Esophagus (tissue), 2 donors: ENCODE measurements at regions not wholly inside any gene's neighbourhood (a gene's known extent, or its start where the extent isn't known, plus 50 kb on each side); places are given as distances from the start of the nearest gene placed in this dataset.

ENCODE experiments used
- H3K27ac ChIP-seq, 2 donors: one replicate each; pipeline ENCODE4 v1.5.1; 2013; ENCODE audit warnings: low read depth in 2 of 2, mild to moderate bottlenecking in 2 of 2, inconsistent platforms in 1 of 2, low read length in 1 of 2, moderate library complexity in 1 of 2
- H3K27me3 ChIP-seq, 2 donors: one replicate each; pipeline ENCODE4 v1.6.1; 2013; ENCODE audit warnings: low read length in 2 of 2, control low read depth in 1 of 2, mild to moderate bottlenecking in 1 of 2; ENCODE audit not compliant: insufficient read depth in 2 of 2, control insufficient read depth in 1 of 2
- H3K36me3 ChIP-seq, 2 donors: one replicate each; pipeline ENCODE4 v1.6.1; 2013; ENCODE audit warnings: low read length in 1 of 2; ENCODE audit not compliant: control insufficient read depth in 2 of 2, insufficient read depth in 2 of 2
- H3K4me1 ChIP-seq, 2 donors: one replicate each; pipeline ENCODE4 v1.6.1; 2013; ENCODE audit warnings: low read length in 1 of 2; ENCODE audit not compliant: control insufficient read depth in 2 of 2, insufficient read depth in 2 of 2
- H3K4me3 ChIP-seq, 2 donors: one replicate each; pipeline ENCODE4 v1.5.1; 2013; ENCODE audit warnings: low read length in 2 of 2, mild to moderate bottlenecking in 2 of 2, low read depth in 1 of 2, moderate library complexity in 1 of 2
- H3K9me3 ChIP-seq, 2 donors: one replicate each; pipeline ENCODE4 v1.6.1; 2013; ENCODE audit warnings: mild to moderate bottlenecking in 2 of 2, low read depth in 1 of 2, low read length in 1 of 2, moderate library complexity in 1 of 2; ENCODE audit not compliant: control insufficient read depth in 2 of 2, insufficient read depth in 1 of 2
- WGBS, 2 donors: extraction: QIAGEN DNeasy Blood & Tissue Kit; methylation state at CpG; one replicate each; pipeline ENCODE4 v1.1.7; 2013; 5-methylcytosine and 5-hydroxymethylcytosine counted together
- donor health status: healthy with polysubstance abuse.
- donor health status: Bipolar disorder and iron deficiency.

DNA sequence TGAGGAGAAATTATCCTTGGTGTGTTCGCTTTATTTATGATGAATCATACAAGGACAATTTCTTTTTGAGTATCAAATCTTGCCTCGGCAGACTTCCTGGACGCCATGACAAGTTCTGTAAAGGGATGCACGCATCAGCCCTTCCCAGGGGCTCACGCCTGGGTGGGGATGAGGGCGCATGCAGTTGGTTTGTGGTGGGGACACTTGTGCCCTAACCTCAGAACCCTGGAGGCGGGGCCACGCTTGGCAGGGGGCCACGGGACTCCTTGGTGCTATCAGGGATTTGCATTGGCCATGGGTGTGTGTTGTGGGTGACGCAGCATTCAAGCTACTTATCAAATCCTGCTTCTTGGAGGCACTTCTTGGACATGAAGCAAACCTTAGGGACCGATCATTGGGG is 143.8 kb upstream of the RTL1 start:
- H3K27ac ChIP-seq = no peak overlapping the region
- WGBS, 2 donors = 77 to 81% methylated on average over 11 of the region's 11 CpGs
- no peaks in the 10 kb centered on the region for H3K27me3 ChIP-seq
- H3K4me1 ChIP-seq = no peaks in the 10 kb centered on the region
- H3K4me3 ChIP-seq = no peak overlapping the region
- no peaks in the 10 kb centered on the region for H3K36me3 ChIP-seq
- H3K9me3 ChIP-seq = no peaks in the 10 kb centered on the region

DNA sequence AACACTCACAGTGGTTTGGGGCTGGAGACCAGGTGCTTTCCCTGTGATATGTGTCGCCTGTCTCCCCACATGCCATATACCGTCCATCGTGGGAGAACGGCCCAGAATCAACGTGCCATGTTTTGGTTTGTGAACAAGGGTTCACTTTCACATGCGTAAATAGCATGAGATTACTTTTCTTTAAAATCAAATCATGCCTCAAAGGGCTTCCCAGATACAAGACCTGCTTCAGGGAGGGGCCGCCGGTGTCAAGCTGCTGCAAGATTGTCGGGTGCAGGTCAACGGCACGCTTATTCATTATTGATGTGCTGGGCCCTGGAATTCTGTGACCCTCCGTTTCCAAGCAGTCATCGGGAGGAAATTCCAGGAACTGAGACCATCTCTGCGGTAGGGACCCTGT is 145.2 kb upstream of the RTL1 start:
- WGBS, 2 donors = 92% methylated on average over 14 of the region's 14 CpGs
- Histone ChIP-seq H3K27ac (no peak overlapping the region), H3K4me1 (no peaks in the 10 kb centered on the region), H3K27me3 (no peaks in the 10 kb centered on the region), H3K9me3 (no peaks in the 10 kb centered on the region), H3K36me3 (no peaks in the 10 kb centered on the region), H3K4me3 (no peak overlapping the region)

DNA sequence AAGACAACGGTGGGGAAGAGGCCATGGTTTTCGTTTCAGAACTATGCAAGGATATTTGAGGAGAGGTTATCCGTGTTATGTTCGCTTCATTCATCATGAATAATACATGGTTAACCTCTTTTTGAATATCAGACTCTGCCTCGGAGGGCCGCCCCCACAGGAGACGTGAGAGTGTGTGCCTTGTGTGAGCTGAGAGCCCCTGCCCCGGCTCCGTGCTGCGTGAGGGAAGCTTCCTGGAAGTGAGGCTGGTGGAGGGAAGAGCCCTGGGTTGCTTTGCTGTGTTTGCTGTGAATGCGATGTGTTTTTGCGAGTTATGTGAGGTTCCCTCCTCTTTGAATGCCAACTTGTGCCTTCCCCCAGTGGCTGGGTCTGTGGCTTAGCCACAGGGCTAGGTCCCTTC is 146.0 kb upstream of the RTL1 start:
- Histone ChIP-seq H3K9me3 (no peaks in the 10 kb centered on the region), H3K4me1 (peaks cover 0 to 1% of the 10 kb centered on the region in 2 donors)
- 90 to 91% methylated on average over 12 of the region's 12 CpGs for WGBS, 2 donors

DNA sequence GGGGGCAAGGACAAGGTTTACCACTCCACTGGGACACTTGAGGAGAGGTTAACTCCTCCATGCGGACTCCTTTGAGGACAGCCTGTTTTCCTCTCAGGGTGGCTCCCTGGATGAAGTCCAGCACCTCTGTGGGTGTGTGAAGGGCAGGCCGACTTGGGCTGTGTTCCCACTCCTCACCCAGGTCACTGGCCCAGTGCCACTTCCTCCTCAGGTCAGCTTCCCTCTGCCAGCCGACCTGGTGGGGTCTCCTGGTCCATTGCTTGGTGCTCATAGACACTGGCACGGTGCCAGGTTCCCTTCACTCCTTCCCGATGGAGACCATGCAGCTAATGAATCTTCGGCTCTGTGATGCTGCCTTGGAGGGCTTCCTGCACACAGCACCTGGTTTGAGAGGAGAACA is 146.4 kb upstream of the RTL1 start:
- H3K36me3 ChIP-seq = no peaks in the 10 kb centered on the region
- peaks cover 0 to 3% of the 10 kb centered on the region in 2 donors for H3K4me1 ChIP-seq
- H3K9me3 ChIP-seq = no peaks in the 10 kb centered on the region
- no peak overlapping the region for H3K27ac ChIP-seq
- 67 to 74% methylated on average over 6 of the region's 6 CpGs for WGBS, 2 donors
- H3K27me3 ChIP-seq = no peaks in the 10 kb centered on the region
- no peak overlapping the region for H3K4me3 ChIP-seq

More for the DNA sequence above, 146.0 kb upstream of the RTL1 start:
- no peaks in the 10 kb centered on the region for H3K27me3 ChIP-seq
- no peak overlapping the region for H3K27ac ChIP-seq
- H3K4me3 ChIP-seq = no peak overlapping the region
- no peaks in the 10 kb centered on the region for H3K36me3 ChIP-seq

DNA sequence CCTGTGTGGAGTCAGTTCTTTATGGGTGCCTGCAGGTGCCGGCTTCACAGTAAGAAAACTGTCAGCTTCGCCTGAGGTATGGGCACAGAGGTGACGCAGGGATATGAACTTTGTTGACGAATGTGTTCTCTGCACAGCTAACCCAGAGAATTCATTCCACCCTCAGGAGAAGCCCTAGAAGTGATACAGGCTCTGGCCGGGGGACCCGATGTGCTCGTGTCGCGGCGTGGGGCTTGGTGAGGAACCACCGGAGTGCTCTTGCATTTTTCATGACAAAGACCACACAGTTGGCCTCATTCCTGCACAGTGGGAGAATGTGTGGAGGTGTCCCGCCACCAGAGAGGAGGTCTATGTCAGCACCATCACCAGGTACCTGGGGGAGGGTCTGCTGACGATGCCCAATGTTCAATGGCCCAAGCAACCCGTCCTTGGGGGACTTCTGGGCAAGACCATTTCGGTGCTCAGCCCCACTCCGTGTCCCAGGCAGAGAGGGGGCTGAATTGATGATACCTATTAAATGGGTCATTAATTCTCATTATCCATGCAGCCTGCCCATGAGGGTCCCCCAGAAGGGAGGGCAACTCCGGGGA is 147.5 kb upstream of the RTL1 start:
- Histone ChIP-seq H3K4me1 (peaks cover 0 to 3% of the 10 kb centered on the region in 2 donors), H3K36me3 (no peaks in the 10 kb centered on the region), H3K9me3 (no peaks in the 10 kb centered on the region), H3K4me3 (no peak overlapping the region), H3K27ac (no peak overlapping the region), H3K27me3 (no peaks in the 10 kb centered on the region)
- WGBS, 2 donors = 90 to 93% methylated on average over 17 of the region's 17 CpGs

DNA sequence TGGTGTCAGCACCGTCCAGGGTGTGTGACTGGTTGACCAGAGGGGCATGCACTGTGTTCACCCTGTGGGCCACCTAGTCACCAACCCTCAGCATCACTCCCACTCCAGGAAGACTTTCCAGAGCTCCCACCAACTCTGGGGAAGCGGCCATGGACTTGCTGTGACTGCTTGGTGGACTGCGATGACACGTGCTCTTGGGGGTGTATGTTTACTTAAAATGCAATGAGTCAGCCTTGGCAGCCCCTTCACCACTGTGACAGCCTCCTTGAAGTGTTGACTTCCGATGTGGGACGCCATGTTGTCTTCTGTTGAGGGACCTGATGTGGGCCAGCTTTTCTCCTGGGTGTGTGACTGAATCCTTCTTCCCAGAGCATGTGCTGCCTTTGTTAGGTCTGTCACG is 151.1 kb upstream of the RTL1 start:
- H3K4me1 ChIP-seq = peaks cover 0 to 3% of the 10 kb centered on the region in 2 donors
- H3K27ac ChIP-seq = no peak overlapping the region
- no peaks in the 10 kb centered on the region for H3K27me3 ChIP-seq
- no peaks in the 10 kb centered on the region for H3K36me3 ChIP-seq
- no peaks in the 10 kb centered on the region for H3K9me3 ChIP-seq
- no peak overlapping the region for H3K4me3 ChIP-seq
- 83 to 85% methylated on average over 7 of the region's 7 CpGs for WGBS, 2 donors

DNA sequence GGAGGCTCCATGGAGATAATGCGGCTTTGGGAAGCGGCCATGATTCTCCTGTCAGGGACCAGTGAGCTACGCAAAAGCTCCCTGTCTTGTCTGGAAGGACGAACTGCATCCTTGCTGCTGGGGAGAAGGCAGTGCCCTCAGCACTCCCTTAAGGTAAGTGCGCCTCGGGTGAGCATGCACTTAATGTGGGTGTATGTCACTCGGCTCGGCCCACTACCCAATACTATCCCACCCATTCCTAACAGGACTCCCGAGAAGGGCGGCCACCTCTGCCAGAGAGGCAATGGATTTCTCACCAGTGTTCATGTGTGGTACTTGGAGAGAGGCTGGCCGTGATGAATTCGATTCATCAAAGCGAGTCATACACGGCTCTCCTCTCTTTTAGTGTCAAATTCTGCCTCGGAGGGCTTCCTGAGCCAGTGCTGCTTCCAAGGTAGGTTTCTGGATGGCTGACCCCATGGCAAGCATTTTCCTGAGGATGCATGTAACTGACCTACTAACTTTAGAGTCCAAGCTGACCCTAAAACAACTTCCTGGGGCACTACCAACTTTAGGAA is 151.7 kb upstream of the RTL1 start:
- Histone ChIP-seq H3K27ac (no peak overlapping the region), H3K4me1 (peaks cover 0 to 3% of the 10 kb centered on the region in 2 donors), H3K9me3 (peaks cover 0 to 2% of the 10 kb centered on the region in 2 donors), H3K4me3 (no peak overlapping the region), H3K36me3 (no peaks in the 10 kb centered on the region), H3K27me3 (no peaks in the 10 kb centered on the region)
- 91 to 93% methylated on average over 15 of the region's 15 CpGs for WGBS, 2 donors

DNA sequence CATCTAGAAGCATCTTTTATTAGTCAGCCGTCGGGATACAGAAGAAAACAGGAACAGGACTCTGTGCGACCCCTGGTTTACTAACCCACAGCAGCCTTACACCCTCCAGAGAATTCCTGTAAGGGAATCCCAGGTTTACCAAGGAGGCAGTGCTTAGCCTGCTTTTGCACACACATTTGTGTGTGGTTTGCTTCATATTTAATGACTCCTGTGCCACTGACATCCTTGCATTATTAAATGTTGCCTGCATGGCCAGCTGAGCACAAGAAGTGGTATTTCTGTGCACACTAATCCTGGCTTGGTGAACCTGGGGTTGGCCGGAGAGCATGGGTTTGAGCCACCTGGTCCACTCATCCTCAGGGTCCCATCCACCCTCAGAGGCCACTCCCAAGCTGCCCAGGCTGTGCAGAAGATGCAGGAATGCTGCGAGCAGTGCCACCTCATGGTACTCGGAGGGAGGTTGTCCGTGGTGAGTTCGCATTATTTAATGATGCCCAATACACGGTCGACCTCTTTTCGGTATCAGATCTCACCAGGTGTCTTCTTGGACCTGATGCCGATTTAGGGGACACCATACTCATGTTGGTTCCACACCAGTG is 152.4 kb upstream of the RTL1 start:
- no peaks in the 10 kb centered on the region for H3K27me3 ChIP-seq
- H3K27ac ChIP-seq = no peak overlapping the region
- H3K4me3 ChIP-seq = no peak overlapping the region
- peaks cover 0 to 3% of the 10 kb centered on the region in 2 donors for H3K9me3 ChIP-seq
- WGBS, 2 donors = 90 to 93% methylated on average over 12 of the region's 12 CpGs
- H3K36me3 ChIP-seq = no peaks in the 10 kb centered on the region
- peaks cover 0 to 3% of the 10 kb centered on the region in 2 donors for H3K4me1 ChIP-seq

DNA sequence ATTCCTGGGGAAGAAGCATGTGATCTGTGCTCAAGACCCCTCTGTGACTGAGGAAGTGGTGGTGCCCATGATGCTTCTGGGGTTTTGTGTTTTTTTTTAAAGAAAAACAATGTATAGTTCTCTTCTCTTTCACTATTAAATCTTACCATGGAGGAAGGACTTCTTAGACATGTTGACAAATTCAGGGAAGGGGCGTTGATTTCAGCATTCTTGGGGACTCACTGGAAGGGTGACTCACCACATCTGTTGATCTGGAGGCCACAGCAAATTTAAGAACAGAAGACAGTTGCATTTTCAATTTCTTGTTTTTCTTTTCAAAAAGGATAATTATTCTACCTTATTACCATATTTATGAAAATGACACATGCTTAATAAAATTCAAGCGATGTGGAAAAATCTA is 152.9 kb upstream of the RTL1 start:
- no peaks in the 10 kb centered on the region for H3K27me3 ChIP-seq
- peaks cover 0 to 3% of the 10 kb centered on the region in 2 donors for H3K9me3 ChIP-seq
- WGBS, 2 donors = 78 to 81% methylated on average over 2 of the region's 2 CpGs
- H3K27ac ChIP-seq = no peak overlapping the region
- no peaks in the 10 kb centered on the region for H3K36me3 ChIP-seq
- H3K4me3 ChIP-seq = no peak overlapping the region
- peaks cover 0 to 3% of the 10 kb centered on the region in 2 donors for H3K4me1 ChIP-seq

DNA sequence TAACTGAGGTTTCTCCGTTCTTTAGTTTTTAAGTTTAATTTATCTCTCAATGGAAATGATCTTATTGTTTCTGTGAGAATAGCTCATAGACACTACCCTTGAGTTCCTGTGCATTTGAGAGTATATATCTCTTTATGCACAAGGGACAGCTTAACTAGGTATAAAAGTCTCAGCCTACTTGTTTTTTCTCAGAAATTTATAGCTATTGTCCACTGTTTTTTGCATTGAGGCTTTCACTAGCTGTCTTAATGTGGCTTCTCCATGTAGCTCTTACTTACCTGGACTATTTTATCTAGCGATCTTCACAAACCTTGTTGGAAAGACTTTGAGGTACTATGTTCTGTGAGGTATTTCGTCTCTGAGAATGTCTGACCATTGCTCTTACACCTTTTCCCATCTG is 153.9 kb upstream of the RTL1 start:
- WGBS, 2 donors = 91 to 93% methylated on average over 3 of the region's 3 CpGs

More for the DNA sequence above, 153.9 kb upstream of the RTL1 start:
- no peaks in the 10 kb centered on the region for H3K27me3 ChIP-seq
- no peak overlapping the region for H3K4me3 ChIP-seq
- H3K9me3 ChIP-seq = peaks cover 0 to 3% of the 10 kb centered on the region in 2 donors
- H3K36me3 ChIP-seq = no peaks in the 10 kb centered on the region
- H3K4me1 ChIP-seq = peaks cover 0 to 3% of the 10 kb centered on the region in 2 donors
- H3K27ac ChIP-seq = no peak overlapping the region
